GM12874 (cell line): ENCODE measurements at regions not wholly inside any gene's neighbourhood (a gene's known extent, or its start where the extent isn't known, plus 50 kb on each side); places are given as distances from the start of the nearest gene placed in this dataset.

Experiments used
- CTCF ChIP-seq: IDR thresholded peaks from 2 replicates; pipeline ENCODE4 v1.5.1; 2011; ENCODE audit warnings: low read depth, mild to moderate bottlenecking, control low read depth, low read length, moderate library complexity; ENCODE audit not compliant: insufficient read depth

DNA sequence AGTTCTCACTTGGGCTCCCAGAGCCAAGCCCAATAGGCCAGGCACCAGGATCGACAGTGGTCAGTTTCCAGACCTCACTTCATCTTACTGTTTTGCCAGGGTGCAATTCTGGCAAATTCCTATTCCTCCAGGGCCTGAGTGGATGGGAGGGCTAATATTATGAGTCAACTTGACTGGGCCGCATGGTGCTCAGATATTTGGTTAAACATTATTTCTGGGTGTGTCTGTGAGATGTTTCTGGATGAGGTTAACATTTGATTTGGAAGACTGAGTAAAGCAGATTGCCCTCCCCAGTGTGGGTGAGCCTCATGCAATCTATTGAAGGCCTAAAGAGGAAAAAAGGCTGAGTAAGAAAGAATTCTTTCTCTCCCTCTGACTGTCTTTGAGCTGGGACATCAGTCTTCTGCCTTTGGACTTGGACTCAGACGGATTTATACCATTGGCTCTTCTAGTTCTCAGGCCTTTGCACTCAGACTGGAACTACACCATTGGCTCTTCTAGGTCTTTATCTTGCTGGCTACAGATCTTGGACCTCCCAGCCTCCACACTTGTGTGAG, 132.9 kb upstream of the ZBED5 start:
- no peak for TF ChIP-seq CTCF

- TF ChIP-seq CTCF: no peak
Measured at GRCh38 chr11:10990160-10990559, 132.3 kb upstream of the ZBED5 start.

- TF ChIP-seq CTCF: no peak
Measured at GRCh38 chr11:10986006-10986405, 128.2 kb upstream of the ZBED5 start.

- no peak for TF ChIP-seq CTCF
Measured at GRCh38 chr11:10984742-10985141, 126.9 kb upstream of the ZBED5 start.

GRCh38 chr11:10984250-10984649, 126.4 kb upstream of the ZBED5 start:
- no peak for TF ChIP-seq CTCF

DNA sequence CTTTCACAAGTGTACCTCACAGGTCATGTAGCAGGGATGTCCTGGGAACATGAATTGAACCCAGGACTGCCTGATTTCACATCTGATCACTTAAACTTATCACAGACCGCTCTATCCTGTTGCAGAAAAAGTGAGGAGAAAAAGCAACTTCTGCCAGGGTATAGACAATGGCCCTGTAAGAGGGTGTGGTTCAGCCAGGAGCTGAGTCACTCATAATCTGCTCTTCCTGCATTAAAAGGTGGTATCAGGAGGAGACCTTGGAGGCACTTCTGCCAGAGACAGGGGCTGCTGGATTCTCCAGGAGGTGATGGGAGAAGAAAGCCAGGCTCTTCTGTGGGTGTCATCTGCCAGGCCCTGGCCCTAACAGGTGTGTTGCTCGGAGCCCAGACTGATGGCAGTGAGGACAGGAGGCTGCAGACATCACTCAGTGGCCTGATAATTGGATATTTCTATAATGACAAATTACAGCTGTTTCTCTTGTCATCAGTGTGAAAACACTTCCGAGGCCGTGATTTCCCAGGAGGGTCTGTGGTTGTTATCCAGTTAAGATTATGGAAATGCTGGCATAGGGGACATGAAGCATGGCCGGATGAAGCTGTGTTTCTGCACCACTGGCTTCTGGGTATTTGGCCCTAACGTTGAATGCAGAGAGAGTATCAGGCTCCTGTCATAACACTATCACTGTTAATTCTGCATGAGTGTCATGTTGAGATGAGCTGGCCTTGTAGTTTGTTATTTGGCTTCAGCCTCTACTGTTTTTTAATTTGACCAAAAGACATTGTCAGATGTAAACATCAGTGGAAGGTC, 125.1 kb upstream of the ZBED5 start:
- no peak for TF ChIP-seq CTCF

DNA sequence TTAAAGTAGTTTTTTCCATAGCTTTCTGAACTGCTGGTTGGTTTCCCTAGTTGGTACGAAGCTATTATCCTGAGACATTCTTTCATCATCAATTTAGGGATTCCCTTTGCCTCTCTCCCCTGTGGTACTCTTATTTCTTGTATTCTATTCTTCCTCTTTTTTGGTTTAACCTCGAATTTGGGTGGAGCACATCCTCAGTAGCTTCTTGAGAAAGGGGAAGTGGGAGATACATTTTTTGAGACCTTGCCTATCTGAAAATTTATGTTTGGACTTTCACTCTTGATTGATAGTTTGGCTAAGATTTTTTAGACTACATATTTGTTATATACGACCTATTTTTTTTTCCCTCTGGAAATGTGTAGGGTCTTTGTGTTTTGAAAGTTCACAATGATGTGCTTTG, 121.7 kb upstream of the ZBED5 start:
- no peak for TF ChIP-seq CTCF
